Liver (tissue), 8 donors: ENCODE measurements at regions not wholly inside any gene's neighbourhood (a gene's known extent, or its start where the extent isn't known, plus 50 kb on each side); places are given as distances from the start of the nearest gene placed in this dataset.

Experiments
- DNase-seq: peaks from one replicate; pipeline ENCODE4 v3.0.0-alpha.2; 2017; ENCODE audit warnings: low spot score
- H3K27ac ChIP-seq, 2 donors: one replicate each; pipeline ENCODE4 v1.7.0; 2013; ENCODE audit warnings: inconsistent platforms in 2 of 2, low read length in 2 of 2, control low read depth in 1 of 2, low read depth in 1 of 2, mild to moderate bottlenecking in 1 of 2
- H3K27me3 ChIP-seq, 4 donors: one replicate each; pipeline versions ENCODE4 v1.6.1 to v1.7.0; 2013; ENCODE audit warnings: low read length in 3 of 4, inconsistent platforms in 1 of 4, mild to moderate bottlenecking in 1 of 4, moderate library complexity in 1 of 4; ENCODE audit not compliant: control insufficient read depth in 4 of 4, insufficient read depth in 4 of 4
- H3K36me3 ChIP-seq, 4 donors: one replicate each; pipeline versions ENCODE4 v1.6.1 to v1.7.0; 2013; ENCODE audit warnings: low read length in 3 of 4, mild to moderate bottlenecking in 3 of 4, low read depth in 1 of 4, moderate library complexity in 1 of 4; ENCODE audit not compliant: control insufficient read depth in 4 of 4, insufficient read depth in 3 of 4
- H3K4me1 ChIP-seq, 4 donors: one replicate each; pipeline versions ENCODE4 v1.6.1 to v1.7.0; 2013; ENCODE audit warnings: low read length in 3 of 4, mild to moderate bottlenecking in 3 of 4, moderate library complexity in 1 of 4; ENCODE audit not compliant: control insufficient read depth in 4 of 4, insufficient read depth in 4 of 4
- H3K4me3 ChIP-seq, 3 donors: one replicate each; pipeline versions ENCODE4 v1.6.1 to v1.7.0; 2013; ENCODE audit warnings: low read length in 3 of 3, control low read depth in 1 of 3, low read depth in 1 of 3, mild to moderate bottlenecking in 1 of 3
- H3K9ac ChIP-seq, 2 donors: one replicate each; pipeline ENCODE4 v1.7.0; 2013; ENCODE audit warnings: low read length in 2 of 2, mild to moderate bottlenecking in 2 of 2, moderate library complexity in 2 of 2, control low read depth in 1 of 2, low read depth in 1 of 2
- H3K9me3 ChIP-seq, 4 donors: one replicate each; pipeline versions ENCODE4 v1.6.1 to v1.7.0; 2013; ENCODE audit warnings: low read length in 3 of 4; ENCODE audit not compliant: control insufficient read depth in 4 of 4
- EGR1 ChIP-seq, 2 donors: IDR thresholded peaks; 2 replicates each; pipeline ENCODE4 v1.6.1; 2016 to 2018; ENCODE audit warnings: antibody characterized with exemption in 2 of 2, low read depth in 2 of 2
- FOXA1 ChIP-seq: IDR thresholded peaks from 2 replicates; pipeline ENCODE4 v1.6.1; 2016; ENCODE audit warnings: antibody characterized with exemption
- FOXA2 ChIP-seq: IDR thresholded peaks from 2 replicates; pipeline ENCODE4 v1.6.1; 2016; ENCODE audit warnings: antibody characterized with exemption
- GABPA ChIP-seq, 2 donors: IDR thresholded peaks in 1 of 2; conservative IDR thresholded peaks in 1 of 2; 2 replicates each; pipeline ENCODE4 v1.6.1; 2016; ENCODE audit warnings: antibody characterized with exemption in 2 of 2, mild to moderate bottlenecking in 1 of 2, moderate library complexity in 1 of 2
- HNF4A ChIP-seq, 2 donors: conservative IDR thresholded peaks; 2 replicates each; pipeline ENCODE4 v1.6.1; 2016; ENCODE audit warnings: antibody characterized with exemption in 2 of 2, mild to moderate bottlenecking in 2 of 2
- HNF4G ChIP-seq: IDR thresholded peaks from 2 replicates; pipeline ENCODE4 v1.6.1; 2016; ENCODE audit warnings: antibody characterized with exemption
- JUND ChIP-seq, 2 donors: IDR thresholded peaks; 2 replicates each; pipeline ENCODE4 v1.6.1; 2016; ENCODE audit warnings: antibody characterized with exemption in 2 of 2
- NR2F2 ChIP-seq: IDR thresholded peaks from 2 replicates; pipeline ENCODE4 v1.6.1; 2016; ENCODE audit warnings: antibody characterized with exemption
- RAD21 ChIP-seq, 2 donors: IDR thresholded peaks; 2 replicates each; pipeline ENCODE4 v1.6.1; 2016; ENCODE audit warnings: antibody characterized with exemption in 2 of 2, mild to moderate bottlenecking in 2 of 2
- RXRA ChIP-seq, 2 donors: IDR thresholded peaks; 2 replicates each; pipeline ENCODE4 v1.6.1; 2017 to 2018; ENCODE audit warnings: antibody characterized with exemption in 2 of 2, mild to moderate bottlenecking in 1 of 2
- TAF1 ChIP-seq: conservative IDR thresholded peaks from 2 replicates; pipeline ENCODE4 v1.6.1; 2016; ENCODE audit warnings: antibody characterized with exemption, mild to moderate bottlenecking
- YY1 ChIP-seq: IDR thresholded peaks from 2 replicates; pipeline ENCODE4 v1.6.1; 2016; ENCODE audit warnings: antibody characterized with exemption, mild to moderate bottlenecking
- WGBS: extraction: QIAGEN DNeasy Blood & Tissue Kit; methylation state at CpG from one replicate; pipeline ENCODE4 v1.1.7; 2013; 5-methylcytosine and 5-hydroxymethylcytosine counted together
- TF ChIP-seq, protein P1 (sequence below): IDR thresholded peaks from 2 replicates; pipeline ENCODE4 v1.6.1; 2016; ENCODE audit warnings: antibody characterized with exemption
- TF ChIP-seq, protein P2 (sequence below): IDR thresholded peaks from 2 replicates; pipeline ENCODE4 v1.6.1; 2016; ENCODE audit warnings: antibody characterized with exemption
- TF ChIP-seq, protein P3 (sequence below): IDR thresholded peaks from 2 replicates; pipeline ENCODE4 v1.6.1; 2016; ENCODE audit warnings: antibody characterized with exemption
- TF ChIP-seq, protein P4 (sequence below): fragments of 150-350 bp; IDR thresholded peaks from 2 replicates; pipeline ENCODE4 v1.5.1; 2017; ENCODE audit warnings: improper control_type of control experiment, low read depth, low read length; ENCODE audit not compliant: missing input control
- TF ChIP-seq, protein P5 (sequence below): IDR thresholded peaks from 2 replicates; pipeline ENCODE4 v1.6.1; 2016; ENCODE audit warnings: antibody characterized with exemption, mild to moderate bottlenecking
- donor health status: healthy.
- donor health status: healthy.
- donor health status: healthy.
- donor health status: healthy.
- donor health status: healthy.

DNA sequence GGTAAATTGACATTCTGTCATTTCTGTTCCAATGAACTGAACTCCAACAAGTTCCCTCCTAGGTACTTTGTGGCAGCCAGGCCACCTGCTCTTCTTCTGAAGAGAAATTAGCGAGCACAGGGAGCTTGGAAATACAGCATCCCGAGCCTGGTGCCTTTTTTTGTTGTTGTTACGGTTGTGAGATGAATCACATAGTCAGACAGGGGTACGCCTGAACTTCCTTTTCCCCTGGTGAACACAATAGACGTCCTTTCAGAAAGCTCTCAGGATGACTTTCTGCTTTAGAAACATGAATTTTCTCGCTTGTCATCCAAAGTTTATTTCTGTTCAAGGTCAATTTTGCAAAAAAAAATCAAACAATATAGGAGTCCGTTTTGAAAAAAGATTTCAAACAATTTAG, 53.9 kb upstream of the XYLT1 start:
- H3K9me3 ChIP-seq: no peaks in the 10 kb centered on the region
- WGBS: 62% methylated on average over 7 of the region's 7 CpGs

DNA sequence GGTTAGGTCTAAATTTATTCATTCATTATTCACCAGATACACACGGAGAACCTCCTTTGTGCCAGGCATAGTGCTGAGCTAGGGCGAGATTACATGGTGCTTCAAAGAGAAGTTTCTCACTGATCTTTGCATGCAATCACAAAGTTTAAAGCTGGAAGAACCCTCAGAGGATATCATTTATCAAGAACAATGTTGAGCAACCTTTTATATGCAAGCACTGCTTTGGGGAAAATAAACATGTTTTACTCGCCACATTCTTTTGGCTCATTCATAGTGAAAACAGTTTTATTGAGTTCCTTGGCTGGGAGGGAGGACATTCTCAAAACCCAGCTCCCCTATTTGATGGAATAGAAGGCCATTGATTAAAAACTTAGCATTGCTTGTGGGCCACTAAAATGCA, 49.8 kb upstream of the XYLT1 start:
- Histone ChIP-seq H3K9ac (no peak overlapping the region), H3K27me3 (peaks cover 0 to 15% (median 3%) of the 10 kb centered on the region in 4 donors), H3K9me3 (no peaks in the 10 kb centered on the region), H3K4me3 (no peak overlapping the region), H3K27ac (no peak overlapping the region), H3K36me3 (no peaks in the 10 kb centered on the region), H3K4me1 (no peaks in the 10 kb centered on the region)
- DNase-seq: no peak
- WGBS: 53% methylated on average over 3 of the region's 3 CpGs
- TF ChIP-seq TAF1 (no peak), YY1 (no peak), RAD21 (IDR thresholded peaks at IDR 0.05) (no peak), NR2F2 (no peak), HNF4G (no peak), HNF4A (conservative IDR thresholded peaks at IDR 0.05) (no peak), FOXA1 (no peak), FOXA2 (no peak), RXRA (IDR thresholded peaks at IDR 0.05) (no peak), EGR1 (IDR thresholded peaks at IDR 0.05; ENCODE audit: low read depth in 2 of 2) (no peak)
- TF ChIP-seq, protein P1, sequence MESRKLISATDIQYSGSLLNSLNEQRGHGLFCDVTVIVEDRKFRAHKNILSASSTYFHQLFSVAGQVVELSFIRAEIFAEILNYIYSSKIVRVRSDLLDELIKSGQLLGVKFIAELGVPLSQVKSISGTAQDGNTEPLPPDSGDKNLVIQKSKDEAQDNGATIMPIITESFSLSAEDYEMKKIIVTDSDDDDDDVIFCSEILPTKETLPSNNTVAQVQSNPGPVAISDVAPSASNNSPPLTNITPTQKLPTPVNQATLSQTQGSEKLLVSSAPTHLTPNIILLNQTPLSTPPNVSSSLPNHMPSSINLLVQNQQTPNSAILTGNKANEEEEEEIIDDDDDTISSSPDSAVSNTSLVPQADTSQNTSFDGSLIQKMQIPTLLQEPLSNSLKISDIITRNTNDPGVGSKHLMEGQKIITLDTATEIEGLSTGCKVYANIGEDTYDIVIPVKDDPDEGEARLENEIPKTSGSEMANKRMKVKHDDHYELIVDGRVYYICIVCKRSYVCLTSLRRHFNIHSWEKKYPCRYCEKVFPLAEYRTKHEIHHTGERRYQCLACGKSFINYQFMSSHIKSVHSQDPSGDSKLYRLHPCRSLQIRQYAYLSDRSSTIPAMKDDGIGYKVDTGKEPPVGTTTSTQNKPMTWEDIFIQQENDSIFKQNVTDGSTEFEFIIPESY: no peak
- TF ChIP-seq, protein P2, sequence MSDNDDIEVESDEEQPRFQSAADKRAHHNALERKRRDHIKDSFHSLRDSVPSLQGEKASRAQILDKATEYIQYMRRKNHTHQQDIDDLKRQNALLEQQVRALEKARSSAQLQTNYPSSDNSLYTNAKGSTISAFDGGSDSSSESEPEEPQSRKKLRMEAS: no peak
- TF ChIP-seq, protein P3, sequence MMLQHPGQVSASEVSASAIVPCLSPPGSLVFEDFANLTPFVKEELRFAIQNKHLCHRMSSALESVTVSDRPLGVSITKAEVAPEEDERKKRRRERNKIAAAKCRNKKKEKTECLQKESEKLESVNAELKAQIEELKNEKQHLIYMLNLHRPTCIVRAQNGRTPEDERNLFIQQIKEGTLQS: no peak
- TF ChIP-seq, protein P4, sequence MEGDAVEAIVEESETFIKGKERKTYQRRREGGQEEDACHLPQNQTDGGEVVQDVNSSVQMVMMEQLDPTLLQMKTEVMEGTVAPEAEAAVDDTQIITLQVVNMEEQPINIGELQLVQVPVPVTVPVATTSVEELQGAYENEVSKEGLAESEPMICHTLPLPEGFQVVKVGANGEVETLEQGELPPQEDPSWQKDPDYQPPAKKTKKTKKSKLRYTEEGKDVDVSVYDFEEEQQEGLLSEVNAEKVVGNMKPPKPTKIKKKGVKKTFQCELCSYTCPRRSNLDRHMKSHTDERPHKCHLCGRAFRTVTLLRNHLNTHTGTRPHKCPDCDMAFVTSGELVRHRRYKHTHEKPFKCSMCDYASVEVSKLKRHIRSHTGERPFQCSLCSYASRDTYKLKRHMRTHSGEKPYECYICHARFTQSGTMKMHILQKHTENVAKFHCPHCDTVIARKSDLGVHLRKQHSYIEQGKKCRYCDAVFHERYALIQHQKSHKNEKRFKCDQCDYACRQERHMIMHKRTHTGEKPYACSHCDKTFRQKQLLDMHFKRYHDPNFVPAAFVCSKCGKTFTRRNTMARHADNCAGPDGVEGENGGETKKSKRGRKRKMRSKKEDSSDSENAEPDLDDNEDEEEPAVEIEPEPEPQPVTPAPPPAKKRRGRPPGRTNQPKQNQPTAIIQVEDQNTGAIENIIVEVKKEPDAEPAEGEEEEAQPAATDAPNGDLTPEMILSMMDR: no peak

More for the DNA sequence above, 53.9 kb upstream of the XYLT1 start:
- Histone ChIP-seq H3K4me1 (no peaks in the 10 kb centered on the region), H3K36me3 (no peaks in the 10 kb centered on the region), H3K27ac (no peak overlapping the region), H3K4me3 (no peak overlapping the region), H3K9ac (no peak overlapping the region), H3K27me3 (peaks cover 0 to 15% (median 3%) of the 10 kb centered on the region in 4 donors)
- no peak for DNase-seq
- TF ChIP-seq FOXA2 (no peak), JUND (IDR thresholded peaks at IDR 0.05) (no peak), YY1 (no peak), TAF1 (no peak), FOXA1 (no peak), HNF4G (no peak), EGR1 (IDR thresholded peaks at IDR 0.05; ENCODE audit: low read depth in 2 of 2) (no peak), RXRA (IDR thresholded peaks at IDR 0.05) (no peak), RAD21 (IDR thresholded peaks at IDR 0.05) (no peak), NR2F2 (no peak), GABPA (IDR thresholded peaks at IDR 0.05 in 1 of 2, conservative IDR thresholded peaks at IDR 0.05 in 1 of 2) (no peak)
- TF ChIP-seq, protein P5, sequence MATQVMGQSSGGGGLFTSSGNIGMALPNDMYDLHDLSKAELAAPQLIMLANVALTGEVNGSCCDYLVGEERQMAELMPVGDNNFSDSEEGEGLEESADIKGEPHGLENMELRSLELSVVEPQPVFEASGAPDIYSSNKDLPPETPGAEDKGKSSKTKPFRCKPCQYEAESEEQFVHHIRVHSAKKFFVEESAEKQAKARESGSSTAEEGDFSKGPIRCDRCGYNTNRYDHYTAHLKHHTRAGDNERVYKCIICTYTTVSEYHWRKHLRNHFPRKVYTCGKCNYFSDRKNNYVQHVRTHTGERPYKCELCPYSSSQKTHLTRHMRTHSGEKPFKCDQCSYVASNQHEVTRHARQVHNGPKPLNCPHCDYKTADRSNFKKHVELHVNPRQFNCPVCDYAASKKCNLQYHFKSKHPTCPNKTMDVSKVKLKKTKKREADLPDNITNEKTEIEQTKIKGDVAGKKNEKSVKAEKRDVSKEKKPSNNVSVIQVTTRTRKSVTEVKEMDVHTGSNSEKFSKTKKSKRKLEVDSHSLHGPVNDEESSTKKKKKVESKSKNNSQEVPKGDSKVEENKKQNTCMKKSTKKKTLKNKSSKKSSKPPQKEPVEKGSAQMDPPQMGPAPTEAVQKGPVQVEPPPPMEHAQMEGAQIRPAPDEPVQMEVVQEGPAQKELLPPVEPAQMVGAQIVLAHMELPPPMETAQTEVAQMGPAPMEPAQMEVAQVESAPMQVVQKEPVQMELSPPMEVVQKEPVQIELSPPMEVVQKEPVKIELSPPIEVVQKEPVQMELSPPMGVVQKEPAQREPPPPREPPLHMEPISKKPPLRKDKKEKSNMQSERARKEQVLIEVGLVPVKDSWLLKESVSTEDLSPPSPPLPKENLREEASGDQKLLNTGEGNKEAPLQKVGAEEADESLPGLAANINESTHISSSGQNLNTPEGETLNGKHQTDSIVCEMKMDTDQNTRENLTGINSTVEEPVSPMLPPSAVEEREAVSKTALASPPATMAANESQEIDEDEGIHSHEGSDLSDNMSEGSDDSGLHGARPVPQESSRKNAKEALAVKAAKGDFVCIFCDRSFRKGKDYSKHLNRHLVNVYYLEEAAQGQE: no peak
- TF ChIP-seq, protein P4: no peak
